Spleen (tissue), 11 donors: ENCODE measurements at regions not wholly inside any gene's neighbourhood (a gene's known extent, or its start where the extent isn't known, plus 50 kb on each side); places are given as distances from the start of the nearest gene placed in this dataset.

Experiments used
- DNase-seq: peaks from one replicate; pipeline ENCODE4 v3.0.0-alpha.2; 2020
- H3K27ac ChIP-seq, 8 donors: fragments of 200-600 bp; sonication (generic) in 7 of 8; 1 replicate in 4 of 8; 2 replicates in 4 of 8; pipeline versions ENCODE4 v1.5.0 to v1.8.0; 2016 to 2021; ENCODE audit warnings: inconsistent platforms in 4 of 8, mild to moderate bottlenecking in 4 of 8, moderate library complexity in 1 of 8
- H3K27me3 ChIP-seq, 7 donors: fragments of 200-600 bp; sonication (generic) in 6 of 7; replicated peaks in 1 of 7; 1 replicate in 4 of 7; 2 replicates in 3 of 7; pipeline versions ENCODE4 v1.5.0 to v1.8.0; 2016 to 2021; ENCODE audit warnings: inconsistent platforms in 3 of 7, mild to moderate bottlenecking in 1 of 7
- H3K36me3 ChIP-seq, 6 donors: fragments of 200-600 bp; sonication (generic) in 5 of 6; 1 replicate in 4 of 6; 2 replicates in 2 of 6; pipeline versions ENCODE4 v1.5.0 to v1.8.0; 2016 to 2021; ENCODE audit warnings: inconsistent platforms in 2 of 6
- H3K4me1 ChIP-seq, 6 donors: fragments of 200-600 bp; sonication (generic) in 5 of 6; 1 replicate in 3 of 6; 2 replicates in 3 of 6; pipeline versions ENCODE4 v1.5.0 to v1.8.0; 2016 to 2021; ENCODE audit warnings: inconsistent platforms in 3 of 6
- H3K4me3 ChIP-seq, 8 donors: fragments of 200-600 bp; sonication (generic) in 7 of 8; 1 replicate in 4 of 8; 2 replicates in 4 of 8; pipeline versions ENCODE4 v1.5.0 to v1.8.0; 2016 to 2021; ENCODE audit warnings: inconsistent platforms in 4 of 8, mild to moderate bottlenecking in 4 of 8, moderate library complexity in 2 of 8
- H3K9me3 ChIP-seq, 8 donors: fragments of 200-600 bp; sonication (generic) in 7 of 8; 1 replicate in 4 of 8; 2 replicates in 4 of 8; pipeline versions ENCODE4 v1.5.0 to v1.8.0; 2016 to 2021; ENCODE audit warnings: inconsistent platforms in 4 of 8
- POLR2A ChIP-seq, 3 donors: fragments of 450-650 bp; IDR thresholded peaks; one replicate each; pipeline ENCODE4 v1.5.1; 2017; ENCODE audit warnings: antibody characterized with exemption in 3 of 3, mild to moderate bottlenecking in 1 of 3
- POLR2AphosphoS5 ChIP-seq, 3 donors: sonication (generic); formaldehyde crosslinking; IDR thresholded peaks; one replicate each; pipeline ENCODE4 v1.5.1; 2017; ENCODE audit warnings: antibody characterized with exemption in 3 of 3
- WGBS, 5 donors: extraction: QIAGEN DNeasy Blood & Tissue Kit in 3 of 5; methylation state at CpG; one replicate each; pipeline versions ENCODE4 v1.1.5 to v1.1.7; 2013 to 2018; 5-methylcytosine and 5-hydroxymethylcytosine counted together
- intact Hi-C: fragments of 100-400 bp; cut with DNase I; formaldehyde crosslinking; loops from one replicate; pipeline ENCODE4 v1.15.0; 2023; ENCODE audit warnings: low total_unique reads
- TF ChIP-seq, protein P1 (sequence below), 11 experiments: fragments of 200-600 bp in 7 of 11; fragments of 450-650 bp in 4 of 11; sonication (generic) in 4 of 11; IDR thresholded peaks in 8 of 11; conservative IDR thresholded peaks in 3 of 11; 1 replicate in 7 of 11; 2 replicates in 4 of 11; pipeline versions ENCODE4 v1.4.0 to v1.8.0; 2016 to 2021; ENCODE audit warnings: antibody characterized with exemption in 11 of 11, inconsistent platforms in 4 of 11, mild to moderate bottlenecking in 1 of 11
- donor health status: healthy with polysubstance abuse.
- donor health status: DM: no; HTN: no; CAD: no; lungs with moderate emphysema.
- donor health status: DM: no; HTN: no; CAD: no.
- donor health status: Bipolar disorder and iron deficiency.
- donor health status: healthy.
- donor health status: DM: no; HTN: no; CAD: no.
- donor health status: DM: yes; HTN: yes; CAD: no.

DNA sequence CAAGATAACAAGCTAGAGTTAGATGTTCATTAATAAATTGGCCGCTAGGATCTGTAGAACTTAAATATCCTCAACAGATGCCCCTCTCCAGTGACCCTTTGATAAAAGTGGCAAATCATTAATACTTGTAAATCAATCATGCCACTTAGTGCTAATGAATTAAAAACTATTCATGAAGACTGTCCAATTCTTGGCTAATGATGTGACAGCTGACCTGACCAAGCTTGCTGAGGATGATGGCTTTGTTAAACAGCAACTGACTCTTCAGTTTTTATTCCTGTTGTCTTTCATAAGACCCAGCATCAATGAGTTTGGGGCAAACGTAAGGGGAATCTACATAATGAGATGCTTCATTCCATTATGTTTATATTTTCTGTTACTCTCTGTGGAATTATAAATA lies 396.8 kb upstream of the NMUR2 start:
- intact Hi-C loops = no loop called here
- Histone ChIP-seq H3K9me3 (no peaks in the 10 kb centered on the region), H3K27ac (no peak overlapping the region), H3K36me3 (no peaks in the 10 kb centered on the region), H3K4me1 (no peaks in the 10 kb centered on the region), H3K27me3 (no peaks in the 10 kb centered on the region), H3K4me3 (no peak overlapping the region)
- TF ChIP-seq, protein P1, sequence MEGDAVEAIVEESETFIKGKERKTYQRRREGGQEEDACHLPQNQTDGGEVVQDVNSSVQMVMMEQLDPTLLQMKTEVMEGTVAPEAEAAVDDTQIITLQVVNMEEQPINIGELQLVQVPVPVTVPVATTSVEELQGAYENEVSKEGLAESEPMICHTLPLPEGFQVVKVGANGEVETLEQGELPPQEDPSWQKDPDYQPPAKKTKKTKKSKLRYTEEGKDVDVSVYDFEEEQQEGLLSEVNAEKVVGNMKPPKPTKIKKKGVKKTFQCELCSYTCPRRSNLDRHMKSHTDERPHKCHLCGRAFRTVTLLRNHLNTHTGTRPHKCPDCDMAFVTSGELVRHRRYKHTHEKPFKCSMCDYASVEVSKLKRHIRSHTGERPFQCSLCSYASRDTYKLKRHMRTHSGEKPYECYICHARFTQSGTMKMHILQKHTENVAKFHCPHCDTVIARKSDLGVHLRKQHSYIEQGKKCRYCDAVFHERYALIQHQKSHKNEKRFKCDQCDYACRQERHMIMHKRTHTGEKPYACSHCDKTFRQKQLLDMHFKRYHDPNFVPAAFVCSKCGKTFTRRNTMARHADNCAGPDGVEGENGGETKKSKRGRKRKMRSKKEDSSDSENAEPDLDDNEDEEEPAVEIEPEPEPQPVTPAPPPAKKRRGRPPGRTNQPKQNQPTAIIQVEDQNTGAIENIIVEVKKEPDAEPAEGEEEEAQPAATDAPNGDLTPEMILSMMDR (IDR thresholded peaks at IDR 0.05 in 8 of 11, conservative IDR thresholded peaks at IDR 0.05 in 3 of 11) = no peak
- TF ChIP-seq POLR2AphosphoS5 (IDR thresholded peaks at IDR 0.05) (no peak), POLR2A (IDR thresholded peaks at IDR 0.05) (no peak)
- WGBS, 5 donors = 65 to 84% (median 70%) methylated on average over 2 of the region's 2 CpGs
- no peak for DNase-seq

DNA sequence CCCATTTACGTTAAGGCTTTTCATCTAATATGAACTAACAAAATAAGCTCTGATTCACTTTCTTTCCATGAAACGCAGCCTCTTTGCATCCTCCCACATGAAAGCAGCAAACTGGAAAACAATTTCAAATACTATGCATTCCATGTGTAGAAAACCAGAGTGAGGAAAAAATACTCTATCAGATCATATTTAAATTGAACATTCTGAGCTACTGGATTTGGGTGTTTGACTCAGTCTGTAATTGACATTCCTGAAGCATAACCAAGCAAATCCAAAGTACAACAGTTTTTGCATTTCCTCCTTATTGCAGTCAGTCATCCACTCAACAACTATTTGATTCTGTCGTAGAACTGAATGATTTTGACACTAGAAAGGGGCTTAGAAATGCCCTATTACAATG lies 399.1 kb upstream of the NMUR2 start:
- WGBS, 5 donors = 50 to 74% (median 61%) methylated on average over 3 of the region's 3 CpGs
- Histone ChIP-seq H3K27me3 (no peaks in the 10 kb centered on the region), H3K4me1 (no peaks in the 10 kb centered on the region), H3K9me3 (no peaks in the 10 kb centered on the region), H3K4me3 (no peak overlapping the region), H3K27ac (no peak overlapping the region), H3K36me3 (no peaks in the 10 kb centered on the region)
- no peak for TF ChIP-seq POLR2A (IDR thresholded peaks at IDR 0.05)
- intact Hi-C loops = no loop called here
- DNase-seq = no peak

- Histone ChIP-seq H3K4me3 (no peak overlapping the region), H3K36me3 (no peaks in the 10 kb centered on the region), H3K27ac (no peak overlapping the region), H3K9me3 (peaks cover 0 to 12% (median 0%) of the 10 kb centered on the region in 8 donors), H3K27me3 (no peaks in the 10 kb centered on the region), H3K4me1 (no peaks in the 10 kb centered on the region)
- intact Hi-C loops = no loop called here
- TF ChIP-seq POLR2A (IDR thresholded peaks at IDR 0.05) = no peak
- TF ChIP-seq, protein P1 (IDR thresholded peaks at IDR 0.05 in 8 of 11, conservative IDR thresholded peaks at IDR 0.05 in 3 of 11) = no peak
- no peak for TF ChIP-seq POLR2AphosphoS5 (IDR thresholded peaks at IDR 0.05)
- 69 to 83% (median 74%) methylated on average over 5 of the region's 5 CpGs for WGBS, 5 donors
- DNase-seq = no peak
These were observed 406.9 kb upstream of the NMUR2 start for GRCh38 chr5:152811988-152812387.

DNA sequence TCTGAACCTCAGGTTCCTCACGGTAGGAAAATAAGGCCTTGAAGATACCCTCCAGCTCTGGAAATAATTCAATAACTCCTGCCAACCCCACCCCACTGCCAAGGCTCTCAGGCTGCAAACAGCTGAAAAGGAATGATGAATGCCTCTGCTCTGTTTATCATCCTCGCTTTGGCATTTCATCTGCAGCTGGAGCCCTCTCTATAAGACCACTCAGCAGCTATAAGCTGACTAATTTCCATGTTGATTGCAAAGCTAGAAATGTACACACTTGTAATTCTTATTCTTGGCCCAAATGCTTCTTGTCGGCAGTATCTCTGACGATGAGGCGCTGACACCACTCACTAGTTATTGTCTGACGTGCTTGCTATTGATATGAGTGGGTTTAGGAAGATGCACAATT lies 408.4 kb upstream of the NMUR2 start:
- 79 to 88% (median 85%) methylated on average over 6 of the region's 6 CpGs for WGBS, 5 donors
- no peak for DNase-seq
- no peak for TF ChIP-seq POLR2A (IDR thresholded peaks at IDR 0.05)
- TF ChIP-seq, protein P1 (IDR thresholded peaks at IDR 0.05 in 8 of 11, conservative IDR thresholded peaks at IDR 0.05 in 3 of 11) = no peak
- no peak for TF ChIP-seq POLR2AphosphoS5 (IDR thresholded peaks at IDR 0.05)
- Histone ChIP-seq H3K27me3 (no peaks in the 10 kb centered on the region), H3K4me1 (no peaks in the 10 kb centered on the region), H3K9me3 (peaks cover 0 to 12% (median 0%) of the 10 kb centered on the region in 8 donors), H3K27ac (no peak overlapping the region), H3K36me3 (no peaks in the 10 kb centered on the region), H3K4me3 (no peak overlapping the region)
- intact Hi-C loops = no loop called here

DNA sequence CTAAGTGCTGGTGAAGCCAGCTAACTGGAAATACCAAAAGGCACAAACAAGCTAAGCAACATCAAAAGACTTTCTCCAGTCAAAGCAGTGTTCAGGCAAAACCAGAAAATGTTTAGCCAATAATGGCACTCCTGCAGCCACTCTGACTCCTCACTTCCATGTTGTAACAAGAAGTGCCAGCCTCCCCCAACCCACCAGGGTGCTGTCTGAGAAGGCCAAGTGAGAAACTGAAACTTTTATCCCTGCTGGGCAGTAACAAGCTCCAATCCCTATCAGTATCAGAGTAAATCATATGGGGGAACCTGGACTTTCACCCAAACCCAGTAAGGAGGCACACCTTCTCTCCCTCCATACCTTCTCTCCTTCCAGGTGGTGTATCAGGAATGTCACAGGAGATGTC lies 414.8 kb upstream of the NMUR2 start:
- no peaks in the 10 kb centered on the region for H3K36me3 ChIP-seq
- no peak overlapping the region for H3K27ac ChIP-seq
- TF ChIP-seq POLR2A (IDR thresholded peaks at IDR 0.05) = no peak
- TF ChIP-seq, protein P1 (IDR thresholded peaks at IDR 0.05 in 8 of 11, conservative IDR thresholded peaks at IDR 0.05 in 3 of 11) = no peak
- no peak for TF ChIP-seq POLR2AphosphoS5 (IDR thresholded peaks at IDR 0.05)
- no peak overlapping the region for H3K4me3 ChIP-seq
- H3K9me3 ChIP-seq = no peaks in the 10 kb centered on the region
- intact Hi-C loops = no loop called here
- no peak for DNase-seq
- no peaks in the 10 kb centered on the region for H3K4me1 ChIP-seq
- no peaks in the 10 kb centered on the region for H3K27me3 ChIP-seq
